SK-N-SH treated with all-trans-retinoic acid at 6 μM for 48 hours (cell line): ENCODE measurements at regions not wholly inside any gene's neighbourhood (a gene's known extent, or its start where the extent isn't known, plus 50 kb on each side); places are given as distances from the start of the nearest gene placed in this dataset.
"Not testable (repeated sequence)": the region's sequence is repeated elsewhere in the genome, so short reads cannot be mapped to it uniquely, and the experiment has no call there.

ENCODE experiments used
- ATAC-seq: fragments of 200-7000 bp; cut with Tn5 transposase; 3 replicates; pipeline ENCODE4 v1.9.1; 2020; ENCODE audit warnings: mild to moderate bottlenecking, moderate library complexity
- ARNTL ChIP-seq: fragments of 450-650 bp; formaldehyde crosslinking; IDR thresholded peaks from 2 replicates; pipeline ENCODE4 v1.5.0; 2020; ENCODE audit warnings: low read depth, mild to moderate bottlenecking, moderate library complexity, borderline replicate concordance
- CSDC2 ChIP-seq: fragments of 250-450 bp; sonication (Bioruptor Pico); IDR thresholded peaks from 2 replicates; pipeline ENCODE4 v1.5.0; 2020; ENCODE audit warnings: mild to moderate bottlenecking, moderate library complexity
- GLIS3 ChIP-seq: fragments of 250-450 bp; sonication (Bioruptor Pico); IDR thresholded peaks from 2 replicates; pipeline ENCODE4 v1.5.0; 2020; ENCODE audit warnings: mild to moderate bottlenecking, moderate library complexity
- ISL1 ChIP-seq: fragments of 250-450 bp; sonication (Bioruptor Pico); IDR thresholded peaks from 2 replicates; pipeline ENCODE4 v2.1.2; 2022; ENCODE audit warnings: mild to moderate bottlenecking, moderate library complexity
- PPARA ChIP-seq: fragments of 250-450 bp; sonication (Bioruptor Pico); IDR thresholded peaks from 2 replicates; pipeline ENCODE4 v1.5.0; 2020; ENCODE audit warnings: mild to moderate bottlenecking, borderline replicate concordance
- SNAI2 ChIP-seq: fragments of 250-450 bp; sonication (Bioruptor Pico); IDR thresholded peaks from 2 replicates; pipeline ENCODE4 v1.5.0; 2020; ENCODE audit warnings: mild to moderate bottlenecking, moderate library complexity
- TCF4 ChIP-seq: fragments of 250-450 bp; sonication (Bioruptor Pico); IDR thresholded peaks from 2 replicates; pipeline ENCODE4 v1.8.0; 2021; ENCODE audit warnings: mild to moderate bottlenecking, moderate library complexity, borderline replicate concordance
- TOX ChIP-seq: fragments of 250-450 bp; sonication (Bioruptor Pico); IDR thresholded peaks from 2 replicates; pipeline ENCODE4 v1.8.0; 2021; ENCODE audit warnings: mild to moderate bottlenecking, moderate library complexity, borderline replicate concordance
- ZC3H10 ChIP-seq: fragments of 250-450 bp; sonication (Bioruptor Pico); IDR thresholded peaks from 2 replicates; pipeline ENCODE4 v1.5.1; 2021; ENCODE audit warnings: mild to moderate bottlenecking, moderate library complexity
- ZFP3 ChIP-seq: fragments of 250-450 bp; sonication (Bioruptor Pico); IDR thresholded peaks from 2 replicates; pipeline ENCODE4 v1.5.0; 2020; ENCODE audit warnings: mild to moderate bottlenecking, moderate library complexity
- ZFP30 ChIP-seq: fragments of 450-650 bp; formaldehyde crosslinking; IDR thresholded peaks from 2 replicates; pipeline ENCODE4 v1.5.0; 2022; ENCODE audit warnings: mild to moderate bottlenecking, moderate library complexity
- ZNF565 ChIP-seq: fragments of 450-650 bp; formaldehyde crosslinking; conservative IDR thresholded peaks from 2 replicates; pipeline ENCODE4 v1.5.0; 2020; ENCODE audit warnings: low read depth, mild to moderate bottlenecking, moderate library complexity
- ZNF70 ChIP-seq: fragments of 450-650 bp; formaldehyde crosslinking; IDR thresholded peaks from 2 replicates; pipeline ENCODE4 v1.5.0; 2020; ENCODE audit warnings: mild to moderate bottlenecking, moderate library complexity
- ZNF8 ChIP-seq: fragments of 450-650 bp; formaldehyde crosslinking; IDR thresholded peaks from 2 replicates; pipeline ENCODE4 v1.5.0; 2020; ENCODE audit warnings: mild to moderate bottlenecking, moderate library complexity
- TF ChIP-seq, protein P1 (sequence below): fragments of 250-450 bp; sonication (Bioruptor Pico); IDR thresholded peaks from 2 replicates; pipeline ENCODE4 v1.8.0; 2021; ENCODE audit warnings: low read depth, mild to moderate bottlenecking, moderate library complexity, borderline replicate concordance
- TF ChIP-seq, protein P2 (sequence below): fragments of 250-450 bp; sonication (Bioruptor Pico); IDR thresholded peaks from 2 replicates; pipeline ENCODE4 v1.5.1; 2021; ENCODE audit warnings: mild to moderate bottlenecking, moderate library complexity
- TF ChIP-seq, protein P3 (sequence below): fragments of 250-450 bp; sonication (Bioruptor Pico); IDR thresholded peaks from 2 replicates; pipeline ENCODE4 v1.5.1; 2020; ENCODE audit warnings: low read depth, mild to moderate bottlenecking, moderate library complexity
- TF ChIP-seq, protein P4 (sequence below): fragments of 250-450 bp; sonication (Bioruptor Pico); IDR thresholded peaks from 2 replicates; pipeline ENCODE4 v1.5.0; 2020; ENCODE audit warnings: mild to moderate bottlenecking, moderate library complexity
- TF ChIP-seq, protein P5 (sequence below): fragments of 250-450 bp; sonication (Bioruptor Pico); IDR thresholded peaks from 2 replicates; pipeline ENCODE4 v1.8.0; 2020; ENCODE audit warnings: mild to moderate bottlenecking, moderate library complexity, borderline replicate concordance

DNA sequence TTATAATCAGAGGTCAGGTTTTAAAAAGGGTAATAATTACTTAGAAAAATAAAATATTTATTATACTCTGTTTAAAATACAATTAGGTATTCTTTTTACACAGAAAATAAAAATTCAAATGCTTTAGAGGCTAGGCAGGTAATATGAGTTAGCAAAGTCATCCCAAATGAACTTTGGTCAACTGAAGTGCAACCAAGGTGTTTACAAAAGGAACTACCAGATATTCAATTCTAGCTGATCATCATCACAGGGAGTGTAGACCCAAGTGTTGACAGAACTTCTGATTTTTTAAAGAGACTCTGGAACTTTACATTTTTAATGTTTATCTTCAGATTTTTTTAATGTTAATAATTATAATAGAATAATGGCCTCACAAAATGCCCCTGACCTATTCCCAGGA is 59.3 kb upstream of the COL5A2 start:
- TF ChIP-seq ZFP3 (CRISPR knock-in tag) (no peak), ZNF70 (CRISPR knock-in tag) (no peak), ZC3H10 (no peak), ZNF8 (CRISPR knock-in tag) (no peak), CSDC2 (CRISPR knock-in tag) (no peak), ZNF565 (CRISPR knock-in tag) (no peak), TCF4 (no peak), ARNTL (CRISPR knock-in tag) (no peak), ZFP30 (CRISPR knock-in tag) (no peak), ISL1 (no peak), TOX (CRISPR knock-in tag) (no peak), SNAI2 (no peak), GLIS3 (CRISPR knock-in tag) (no peak)
- TF ChIP-seq, protein P1, sequence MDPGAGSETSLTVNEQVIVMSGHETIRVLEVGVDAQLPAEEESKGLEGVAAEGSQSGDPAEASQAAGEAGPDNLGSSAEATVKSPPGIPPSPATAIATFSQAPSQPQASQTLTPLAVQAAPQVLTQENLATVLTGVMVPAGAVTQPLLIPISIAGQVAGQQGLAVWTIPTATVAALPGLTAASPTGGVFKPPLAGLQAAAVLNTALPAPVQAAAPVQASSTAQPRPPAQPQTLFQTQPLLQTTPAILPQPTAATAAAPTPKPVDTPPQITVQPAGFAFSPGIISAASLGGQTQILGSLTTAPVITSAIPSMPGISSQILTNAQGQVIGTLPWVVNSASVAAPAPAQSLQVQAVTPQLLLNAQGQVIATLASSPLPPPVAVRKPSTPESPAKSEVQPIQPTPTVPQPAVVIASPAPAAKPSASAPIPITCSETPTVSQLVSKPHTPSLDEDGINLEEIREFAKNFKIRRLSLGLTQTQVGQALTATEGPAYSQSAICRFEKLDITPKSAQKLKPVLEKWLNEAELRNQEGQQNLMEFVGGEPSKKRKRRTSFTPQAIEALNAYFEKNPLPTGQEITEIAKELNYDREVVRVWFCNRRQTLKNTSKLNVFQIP (CRISPR knock-in tag): no peak
- TF ChIP-seq, protein P2, sequence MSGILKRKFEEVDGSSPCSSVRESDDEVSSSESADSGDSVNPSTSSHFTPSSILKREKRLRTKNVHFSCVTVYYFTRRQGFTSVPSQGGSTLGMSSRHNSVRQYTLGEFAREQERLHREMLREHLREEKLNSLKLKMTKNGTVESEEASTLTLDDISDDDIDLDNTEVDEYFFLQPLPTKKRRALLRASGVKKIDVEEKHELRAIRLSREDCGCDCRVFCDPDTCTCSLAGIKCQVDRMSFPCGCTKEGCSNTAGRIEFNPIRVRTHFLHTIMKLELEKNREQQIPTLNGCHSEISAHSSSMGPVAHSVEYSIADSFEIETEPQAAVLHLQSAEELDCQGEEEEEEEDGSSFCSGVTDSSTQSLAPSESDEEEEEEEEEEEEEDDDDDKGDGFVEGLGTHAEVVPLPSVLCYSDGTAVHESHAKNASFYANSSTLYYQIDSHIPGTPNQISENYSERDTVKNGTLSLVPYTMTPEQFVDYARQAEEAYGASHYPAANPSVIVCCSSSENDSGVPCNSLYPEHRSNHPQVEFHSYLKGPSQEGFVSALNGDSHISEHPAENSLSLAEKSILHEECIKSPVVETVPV: no peak
- TF ChIP-seq, protein P3, sequence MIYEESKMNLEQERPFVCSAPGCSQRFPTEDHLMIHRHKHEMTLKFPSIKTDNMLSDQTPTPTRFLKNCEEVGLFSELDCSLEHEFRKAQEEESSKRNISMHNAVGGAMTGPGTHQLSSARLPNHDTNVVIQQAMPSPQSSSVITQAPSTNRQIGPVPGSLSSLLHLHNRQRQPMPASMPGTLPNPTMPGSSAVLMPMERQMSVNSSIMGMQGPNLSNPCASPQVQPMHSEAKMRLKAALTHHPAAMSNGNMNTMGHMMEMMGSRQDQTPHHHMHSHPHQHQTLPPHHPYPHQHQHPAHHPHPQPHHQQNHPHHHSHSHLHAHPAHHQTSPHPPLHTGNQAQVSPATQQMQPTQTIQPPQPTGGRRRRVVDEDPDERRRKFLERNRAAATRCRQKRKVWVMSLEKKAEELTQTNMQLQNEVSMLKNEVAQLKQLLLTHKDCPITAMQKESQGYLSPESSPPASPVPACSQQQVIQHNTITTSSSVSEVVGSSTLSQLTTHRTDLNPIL (CRISPR knock-in tag): no peak
- TF ChIP-seq, protein P4, sequence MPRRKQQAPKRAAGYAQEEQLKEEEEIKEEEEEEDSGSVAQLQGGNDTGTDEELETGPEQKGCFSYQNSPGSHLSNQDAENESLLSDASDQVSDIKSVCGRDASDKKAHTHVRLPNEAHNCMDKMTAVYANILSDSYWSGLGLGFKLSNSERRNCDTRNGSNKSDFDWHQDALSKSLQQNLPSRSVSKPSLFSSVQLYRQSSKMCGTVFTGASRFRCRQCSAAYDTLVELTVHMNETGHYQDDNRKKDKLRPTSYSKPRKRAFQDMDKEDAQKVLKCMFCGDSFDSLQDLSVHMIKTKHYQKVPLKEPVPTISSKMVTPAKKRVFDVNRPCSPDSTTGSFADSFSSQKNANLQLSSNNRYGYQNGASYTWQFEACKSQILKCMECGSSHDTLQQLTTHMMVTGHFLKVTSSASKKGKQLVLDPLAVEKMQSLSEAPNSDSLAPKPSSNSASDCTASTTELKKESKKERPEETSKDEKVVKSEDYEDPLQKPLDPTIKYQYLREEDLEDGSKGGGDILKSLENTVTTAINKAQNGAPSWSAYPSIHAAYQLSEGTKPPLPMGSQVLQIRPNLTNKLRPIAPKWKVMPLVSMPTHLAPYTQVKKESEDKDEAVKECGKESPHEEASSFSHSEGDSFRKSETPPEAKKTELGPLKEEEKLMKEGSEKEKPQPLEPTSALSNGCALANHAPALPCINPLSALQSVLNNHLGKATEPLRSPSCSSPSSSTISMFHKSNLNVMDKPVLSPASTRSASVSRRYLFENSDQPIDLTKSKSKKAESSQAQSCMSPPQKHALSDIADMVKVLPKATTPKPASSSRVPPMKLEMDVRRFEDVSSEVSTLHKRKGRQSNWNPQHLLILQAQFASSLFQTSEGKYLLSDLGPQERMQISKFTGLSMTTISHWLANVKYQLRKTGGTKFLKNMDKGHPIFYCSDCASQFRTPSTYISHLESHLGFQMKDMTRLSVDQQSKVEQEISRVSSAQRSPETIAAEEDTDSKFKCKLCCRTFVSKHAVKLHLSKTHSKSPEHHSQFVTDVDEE: no peak
- TF ChIP-seq, protein P5, sequence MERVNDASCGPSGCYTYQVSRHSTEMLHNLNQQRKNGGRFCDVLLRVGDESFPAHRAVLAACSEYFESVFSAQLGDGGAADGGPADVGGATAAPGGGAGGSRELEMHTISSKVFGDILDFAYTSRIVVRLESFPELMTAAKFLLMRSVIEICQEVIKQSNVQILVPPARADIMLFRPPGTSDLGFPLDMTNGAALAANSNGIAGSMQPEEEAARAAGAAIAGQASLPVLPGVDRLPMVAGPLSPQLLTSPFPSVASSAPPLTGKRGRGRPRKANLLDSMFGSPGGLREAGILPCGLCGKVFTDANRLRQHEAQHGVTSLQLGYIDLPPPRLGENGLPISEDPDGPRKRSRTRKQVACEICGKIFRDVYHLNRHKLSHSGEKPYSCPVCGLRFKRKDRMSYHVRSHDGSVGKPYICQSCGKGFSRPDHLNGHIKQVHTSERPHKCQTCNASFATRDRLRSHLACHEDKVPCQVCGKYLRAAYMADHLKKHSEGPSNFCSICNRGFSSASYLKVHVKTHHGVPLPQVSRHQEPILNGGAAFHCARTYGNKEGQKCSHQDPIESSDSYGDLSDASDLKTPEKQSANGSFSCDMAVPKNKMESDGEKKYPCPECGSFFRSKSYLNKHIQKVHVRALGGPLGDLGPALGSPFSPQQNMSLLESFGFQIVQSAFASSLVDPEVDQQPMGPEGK (CRISPR knock-in tag): no peak
- no peak for ATAC-seq

DNA sequence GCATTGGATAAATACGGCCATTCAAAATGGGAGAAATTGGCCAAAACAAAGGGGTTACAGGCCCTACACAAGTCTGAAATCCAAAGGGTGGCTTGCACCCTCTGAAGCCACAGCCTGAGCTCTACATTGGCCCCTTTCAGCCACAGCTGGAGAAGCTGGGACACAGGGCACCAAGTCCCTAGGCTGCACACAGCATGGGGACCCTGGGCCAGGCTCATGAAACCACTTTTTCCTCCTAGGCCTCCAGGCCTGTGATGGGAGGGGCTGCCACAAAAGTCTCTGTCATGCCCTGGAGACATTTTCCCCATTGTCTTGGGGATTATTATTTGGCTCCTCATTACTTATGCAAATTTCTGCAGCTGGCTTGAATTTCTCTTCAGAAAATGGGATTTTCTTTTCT is 64.3 kb upstream of the COL5A2 start:
- ATAC-seq: not testable (repeated sequence)

DNA sequence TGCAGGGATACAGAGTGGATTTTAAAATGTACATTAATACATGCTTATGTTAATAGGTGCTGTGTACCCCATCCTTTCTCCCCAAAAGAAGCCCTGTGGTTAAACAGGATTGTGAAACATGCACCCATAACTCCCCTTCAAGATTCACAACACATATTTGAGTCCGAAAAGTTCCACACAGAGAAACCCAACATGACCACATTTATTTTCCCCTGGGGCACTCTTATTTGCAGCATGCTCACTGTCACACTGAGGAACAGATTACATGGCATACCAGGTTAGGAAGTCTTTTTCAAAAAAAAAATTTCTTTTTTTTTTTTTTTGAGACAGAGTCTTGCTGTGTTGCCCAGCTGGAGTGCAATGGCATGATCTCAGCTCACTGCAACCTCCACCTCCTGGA is 67.7 kb upstream of the COL5A2 start:
- no peak; the same call in 2 of the 3 replicates for ATAC-seq
- TF ChIP-seq CSDC2 (CRISPR knock-in tag): no peak
- TF ChIP-seq TOX (CRISPR knock-in tag): no peak
- no peak for TF ChIP-seq GLIS3 (CRISPR knock-in tag)
- TF ChIP-seq ZNF70 (CRISPR knock-in tag): no peak
- no peak for TF ChIP-seq ISL1
- TF ChIP-seq ZNF565 (CRISPR knock-in tag): no peak
- TF ChIP-seq, protein P4: no peak
- TF ChIP-seq ZFP3 (CRISPR knock-in tag): no peak
- TF ChIP-seq, protein P5 (CRISPR knock-in tag): no peak
- TF ChIP-seq, protein P1 (CRISPR knock-in tag): no peak
- no peak for TF ChIP-seq ZFP30 (CRISPR knock-in tag)
- TF ChIP-seq, protein P3 (CRISPR knock-in tag): no peak
- no peak for TF ChIP-seq ZC3H10
- no peak for TF ChIP-seq PPARA (CRISPR knock-in tag)
